ENCODE measurements at regions not wholly inside any gene's neighbourhood (a gene's known extent, or its start where the extent isn't known, plus 50 kb on each side); places are given as distances from the start of the nearest gene placed in this dataset.

- intact Hi-C loops (cut with DNase I) = no loop called here
- Histone ChIP-seq H3K9me3 (no peaks in the 10 kb centered on the region), H3K4me1 (no peaks in the 10 kb centered on the region), H3K4me3 (no peak overlapping the region), H3K27ac (no peak overlapping the region), H3K36me3 (replicated peaks in 1 of 2; ENCODE audit: insufficient read depth in 1 of 2, low read depth in 2 of 2) (no peaks in the 10 kb centered on the region), H3K27me3 (no peaks in the 10 kb centered on the region)
- ATAC-seq (no peak), DNase-seq (no peak)
- 84 to 85% methylated on average over 1 of the region's 1 CpG for WGBS, 2 donors
- TF ChIP-seq POLR2A (IDR thresholded peaks at IDR 0.05) = no peak
- no peak for TF ChIP-seq CTCF (IDR thresholded peaks at IDR 0.05)
Measured at GRCh38 chr9:105037139-105037538, 109.2 kb upstream of the ABCA1 start.

GRCh38 chr9:105038051-105038450 is 110.1 kb upstream of the ABCA1 start:
- DNase-seq = no peak
- intact Hi-C loops (cut with DNase I) = no loop called here
- Histone ChIP-seq H3K4me3 (no peak overlapping the region), H3K36me3 (replicated peaks in 1 of 2; ENCODE audit: insufficient read depth in 1 of 2, low read depth in 2 of 2) (no peaks in the 10 kb centered on the region), H3K4me1 (no peaks in the 10 kb centered on the region), H3K27ac (no peak overlapping the region), H3K9me3 (no peaks in the 10 kb centered on the region), H3K27me3 (no peaks in the 10 kb centered on the region)
- no peak for ATAC-seq
- 29 to 40% methylated on average over 3 of the region's 3 CpGs for WGBS, 2 donors
- TF ChIP-seq POLR2A (IDR thresholded peaks at IDR 0.05) (no peak), CTCF (IDR thresholded peaks at IDR 0.05) (no peak)

GRCh38 chr9:105039175-105039799 is 111.3 kb upstream of the ABCA1 start:
- Histone ChIP-seq H3K27me3 (no peaks in the 10 kb centered on the region), H3K27ac (no peak overlapping the region), H3K9me3 (no peaks in the 10 kb centered on the region), H3K4me1 (peaks cover 1% of the 10 kb centered on the region), H3K4me3 (no peak overlapping the region), H3K36me3 (replicated peaks in 1 of 2; ENCODE audit: insufficient read depth in 1 of 2, low read depth in 2 of 2) (no peaks in the 10 kb centered on the region)
- ATAC-seq = no peak
- WGBS, 2 donors = 64 to 85% methylated on average over 3 of the region's 3 CpGs
- no peak for DNase-seq
- intact Hi-C loops (cut with DNase I) = no loop called here
- TF ChIP-seq CTCF (IDR thresholded peaks at IDR 0.05) = no peak
- TF ChIP-seq POLR2A (IDR thresholded peaks at IDR 0.05) = no peak

GRCh38 chr9:105043370-105043936 is 115.5 kb upstream of the ABCA1 start:
- Histone ChIP-seq H3K4me1 (peaks cover 17% of the 10 kb centered on the region), H3K9me3 (no peaks in the 10 kb centered on the region), H3K27ac (no peak overlapping the region), H3K4me3 (no peak overlapping the region), H3K36me3 (replicated peaks in 1 of 2; ENCODE audit: insufficient read depth in 1 of 2, low read depth in 2 of 2) (no peaks in the 10 kb centered on the region), H3K27me3 (no peaks in the 10 kb centered on the region)
- intact Hi-C loops (cut with DNase I) = loop anchor here (10.0 kb wide), 1 partner anchor 59 kb away; no protein-coding TSS in a partner anchor
- DNase-seq (no peak), ATAC-seq (no peak)
- TF ChIP-seq POLR2A (IDR thresholded peaks at IDR 0.05) (no peak), CTCF (IDR thresholded peaks at IDR 0.05) (no peak)
- 89% methylated on average over 3 of the region's 3 CpGs for WGBS, 2 donors

- WGBS, 2 donors = 20 to 33% methylated on average over 1 to 2 of the region's 2 CpGs
- Histone ChIP-seq H3K4me3 (no peak overlapping the region), H3K27ac (no peak overlapping the region), H3K9me3 (no peaks in the 10 kb centered on the region), H3K36me3 (replicated peaks in 1 of 2; ENCODE audit: insufficient read depth in 1 of 2, low read depth in 2 of 2) (no peaks in the 10 kb centered on the region), H3K4me1 (peaks cover 17% of the 10 kb centered on the region), H3K27me3 (no peaks in the 10 kb centered on the region)
- peak in 2 of 4 donors; percentile 26 to 37 for DNase-seq
- intact Hi-C loops (cut with DNase I) = loop anchor here (10.0 kb wide), 1 partner anchor 60 kb away; no protein-coding TSS in a partner anchor
- TF ChIP-seq CTCF (IDR thresholded peaks at IDR 0.05) (no peak), POLR2A (IDR thresholded peaks at IDR 0.05) (no peak)
- no peak for ATAC-seq
Measured at GRCh38 chr9:105044518-105044917, 116.6 kb upstream of the ABCA1 start.

All from body of pancreas (tissue), 4 donors.